ENCODE measurements at regions not wholly inside any gene's neighbourhood (a gene's known extent, or its start where the extent isn't known, plus 50 kb on each side); places are given as distances from the start of the nearest gene placed in this dataset.

DNA sequence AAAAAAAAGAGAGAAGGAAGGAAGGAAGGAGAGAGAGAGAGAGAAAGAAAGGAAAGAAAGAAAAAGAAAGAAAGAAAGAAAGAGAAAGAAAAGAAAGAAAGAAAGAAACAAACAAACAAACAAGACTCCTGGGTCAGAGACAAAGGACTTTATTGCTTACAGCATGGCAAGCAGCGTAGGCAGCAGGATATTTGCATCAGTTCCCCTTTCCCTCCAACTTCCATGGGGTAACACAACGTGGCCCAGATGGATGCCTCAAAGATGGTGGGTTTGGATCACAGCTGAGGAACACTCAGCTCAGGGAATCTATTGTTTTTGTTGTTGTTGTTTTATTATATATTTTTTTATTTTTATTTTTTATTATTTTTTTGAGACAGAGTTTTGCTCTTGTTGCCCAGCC lies 128.5 kb upstream of the VKORC1L1 start:
- TF ChIP-seq POLR2A (IDR thresholded peaks at IDR 0.05), result no peak
- TF ChIP-seq, protein P1, sequence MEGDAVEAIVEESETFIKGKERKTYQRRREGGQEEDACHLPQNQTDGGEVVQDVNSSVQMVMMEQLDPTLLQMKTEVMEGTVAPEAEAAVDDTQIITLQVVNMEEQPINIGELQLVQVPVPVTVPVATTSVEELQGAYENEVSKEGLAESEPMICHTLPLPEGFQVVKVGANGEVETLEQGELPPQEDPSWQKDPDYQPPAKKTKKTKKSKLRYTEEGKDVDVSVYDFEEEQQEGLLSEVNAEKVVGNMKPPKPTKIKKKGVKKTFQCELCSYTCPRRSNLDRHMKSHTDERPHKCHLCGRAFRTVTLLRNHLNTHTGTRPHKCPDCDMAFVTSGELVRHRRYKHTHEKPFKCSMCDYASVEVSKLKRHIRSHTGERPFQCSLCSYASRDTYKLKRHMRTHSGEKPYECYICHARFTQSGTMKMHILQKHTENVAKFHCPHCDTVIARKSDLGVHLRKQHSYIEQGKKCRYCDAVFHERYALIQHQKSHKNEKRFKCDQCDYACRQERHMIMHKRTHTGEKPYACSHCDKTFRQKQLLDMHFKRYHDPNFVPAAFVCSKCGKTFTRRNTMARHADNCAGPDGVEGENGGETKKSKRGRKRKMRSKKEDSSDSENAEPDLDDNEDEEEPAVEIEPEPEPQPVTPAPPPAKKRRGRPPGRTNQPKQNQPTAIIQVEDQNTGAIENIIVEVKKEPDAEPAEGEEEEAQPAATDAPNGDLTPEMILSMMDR (IDR thresholded peaks at IDR 0.05), result no peak

Measured in body of pancreas (tissue), 4 donors.